PC-9 (cell line): ENCODE measurements at regions not wholly inside any gene's neighbourhood (a gene's known extent, or its start where the extent isn't known, plus 50 kb on each side); places are given as distances from the start of the nearest gene placed in this dataset.

Experiments used
- CTCF ChIP-seq: fragments of 200-600 bp; sonication (generic); conservative IDR thresholded peaks from 2 replicates; pipeline ENCODE4 v1.6.1; 2017; ENCODE audit warnings: mixed run types, antibody characterized with exemption, mild to moderate bottlenecking, moderate library complexity
- EZH2 ChIP-seq: fragments of 200-600 bp; sonication (generic); IDR thresholded peaks from 2 replicates; pipeline ENCODE4 v1.8.0; 2017; ENCODE audit warnings: antibody characterized with exemption, low read depth

DNA sequence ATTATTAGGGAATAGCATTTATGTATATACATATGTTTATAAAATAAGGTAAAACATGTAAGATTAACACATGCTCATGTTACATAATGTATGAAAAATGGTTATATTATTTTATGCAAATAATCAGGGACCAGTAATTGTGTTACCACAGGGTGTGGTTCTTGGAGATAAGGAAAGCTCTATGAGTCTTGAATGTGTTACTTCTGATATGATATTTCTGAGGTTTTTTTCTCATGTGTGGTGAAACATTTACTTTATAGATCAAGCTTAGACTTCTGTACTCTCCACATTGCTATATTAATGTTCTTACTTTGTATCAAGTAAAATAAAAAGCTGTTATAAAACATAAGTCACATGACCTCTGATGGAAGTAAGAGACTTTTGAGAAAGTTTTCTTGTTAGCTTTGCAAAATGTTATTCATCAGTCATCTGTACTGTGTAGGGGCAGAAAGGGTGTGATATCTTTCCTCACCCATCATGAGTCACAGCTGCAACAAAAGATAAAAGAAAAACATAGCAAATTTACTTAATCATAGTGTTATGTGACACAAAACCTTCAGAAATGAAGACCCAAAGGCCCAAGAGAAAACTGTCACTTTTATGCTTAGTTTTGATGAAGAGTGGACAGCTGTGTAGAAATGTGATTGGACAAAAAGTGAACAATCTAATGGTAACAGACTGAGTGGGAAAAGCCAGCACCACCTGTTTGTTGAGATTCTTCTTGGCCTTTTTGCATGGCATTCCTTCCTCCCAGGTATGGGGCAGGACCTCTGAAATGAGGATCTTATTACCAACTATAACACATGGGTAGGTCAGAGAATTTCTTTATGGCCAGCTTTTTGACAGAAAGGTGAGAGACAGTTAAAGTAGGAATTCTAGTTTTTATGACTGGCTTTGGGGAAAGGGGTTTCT lies 632.3 kb downstream of the PDHA2 start:
- TF ChIP-seq EZH2, result no peak
- TF ChIP-seq CTCF, result no peak
